ENCODE measurements at regions not wholly inside any gene's neighbourhood (a gene's known extent, or its start where the extent isn't known, plus 50 kb on each side); places are given as distances from the start of the nearest gene placed in this dataset.
"Not testable (repeated sequence)": the region's sequence is repeated elsewhere in the genome, so short reads cannot be mapped to it uniquely, and the experiment has no call there.

GRCh38 chr15:91649016-91649415 is 204.5 kb upstream of the SLCO3A1 start:
- Mint-ChIP-seq H3K36me3 (ENCODE audit: insufficient read depth, unreplicated experiment) (no peaks in the 10 kb centered on the region), H3K9me3 (ENCODE audit: low read depth, unreplicated experiment) (peaks cover 2% of the 10 kb centered on the region), H3K4me3 (ENCODE audit: low read depth, unreplicated experiment) (no peak overlapping the region), H3K4me1 (ENCODE audit: low read depth, unreplicated experiment) (no peaks in the 10 kb centered on the region), H3K27me3 (ENCODE audit: unreplicated experiment) (no peaks in the 10 kb centered on the region), H3K27ac (ENCODE audit: unreplicated experiment) (no peak overlapping the region)
- no peak for DNase-seq
- TF ChIP-seq CTCF (IDR thresholded peaks at IDR 0.05; ENCODE audit: unreplicated experiment), result no peak
- CTCF ChIA-PET, result no interaction called here
- intact Hi-C loops (cut with micrococcal nuclease; ENCODE audit: unreplicated experiment), result no loop called here
- BruUV-seq (replicated peaks), result no TSS peak

- Mint-ChIP-seq H3K27ac (ENCODE audit: unreplicated experiment) (no peak overlapping the region), H3K36me3 (ENCODE audit: insufficient read depth, unreplicated experiment) (no peaks in the 10 kb centered on the region), H3K27me3 (ENCODE audit: unreplicated experiment) (no peaks in the 10 kb centered on the region), H3K4me3 (ENCODE audit: low read depth, unreplicated experiment) (no peak overlapping the region), H3K4me1 (ENCODE audit: low read depth, unreplicated experiment) (no peaks in the 10 kb centered on the region), H3K9me3 (ENCODE audit: low read depth, unreplicated experiment) (peaks cover 2% of the 10 kb centered on the region)
- BruUV-seq (replicated peaks), result no TSS peak
- intact Hi-C loops (cut with micrococcal nuclease; ENCODE audit: unreplicated experiment), result no loop called here
- CTCF ChIA-PET, result no interaction called here
- TF ChIP-seq CTCF (IDR thresholded peaks at IDR 0.05; ENCODE audit: unreplicated experiment), result no peak
- DNase-seq, result no peak
These were observed 203.6 kb upstream of the SLCO3A1 start for GRCh38 chr15:91649831-91650321.

GRCh38 chr15:91651251-91651650 is 202.3 kb upstream of the SLCO3A1 start:
- no TSS peak for BruUV-seq (replicated peaks)
- intact Hi-C loops (cut with micrococcal nuclease; ENCODE audit: unreplicated experiment), result no loop called here
- H3K4me3 Mint-ChIP-seq (ENCODE audit: low read depth, unreplicated experiment), result no peak overlapping the region
- no peak overlapping the region for H3K27ac Mint-ChIP-seq (ENCODE audit: unreplicated experiment)
- no peaks in the 10 kb centered on the region for H3K4me1 Mint-ChIP-seq (ENCODE audit: low read depth, unreplicated experiment)
- no peaks in the 10 kb centered on the region for H3K36me3 Mint-ChIP-seq (ENCODE audit: insufficient read depth, unreplicated experiment)
- CTCF ChIA-PET, result interaction anchor here (1.2 kb wide), 1 partner anchor 9 kb away, joined by 4 read pairs; no protein-coding TSS in a partner anchor
- H3K9me3 Mint-ChIP-seq (ENCODE audit: low read depth, unreplicated experiment), result peaks cover 5% of the 10 kb centered on the region
- no peak for DNase-seq
- no peaks in the 10 kb centered on the region for H3K27me3 Mint-ChIP-seq (ENCODE audit: unreplicated experiment)
- no peak for TF ChIP-seq CTCF (IDR thresholded peaks at IDR 0.05; ENCODE audit: unreplicated experiment)

- no peaks in the 10 kb centered on the region for H3K36me3 Mint-ChIP-seq (ENCODE audit: insufficient read depth, unreplicated experiment)
- DNase-seq, result no peak
- H3K9me3 Mint-ChIP-seq (ENCODE audit: low read depth, unreplicated experiment), result peaks cover 5% of the 10 kb centered on the region
- no peaks in the 10 kb centered on the region for H3K4me1 Mint-ChIP-seq (ENCODE audit: low read depth, unreplicated experiment)
- no peak overlapping the region for H3K4me3 Mint-ChIP-seq (ENCODE audit: low read depth, unreplicated experiment)
- BruUV-seq (replicated peaks), result no TSS peak
- no peak for TF ChIP-seq CTCF (IDR thresholded peaks at IDR 0.05; ENCODE audit: unreplicated experiment)
- CTCF ChIA-PET, result no interaction called here
- no peak overlapping the region for H3K27ac Mint-ChIP-seq (ENCODE audit: unreplicated experiment)
- no peaks in the 10 kb centered on the region for H3K27me3 Mint-ChIP-seq (ENCODE audit: unreplicated experiment)
- intact Hi-C loops (cut with micrococcal nuclease; ENCODE audit: unreplicated experiment), result no loop called here
These were observed 200.8 kb upstream of the SLCO3A1 start for GRCh38 chr15:91652610-91653207.

- BruUV-seq (replicated peaks); H3K27me3 Mint-ChIP-seq (ENCODE audit: unreplicated experiment); H3K9me3 Mint-ChIP-seq (ENCODE audit: low read depth, unreplicated experiment); H3K36me3 Mint-ChIP-seq (ENCODE audit: insufficient read depth, unreplicated experiment); H3K4me3 Mint-ChIP-seq (ENCODE audit: low read depth, unreplicated experiment); intact Hi-C loops (cut with micrococcal nuclease; ENCODE audit: unreplicated experiment); CTCF ChIA-PET; H3K27ac Mint-ChIP-seq (ENCODE audit: unreplicated experiment); H3K4me1 Mint-ChIP-seq (ENCODE audit: low read depth, unreplicated experiment); DNase-seq: not testable (repeated sequence)
These were observed 197.8 kb upstream of the SLCO3A1 start for GRCh38 chr15:91655563-91656290.

Measured in Calu3 (cell line).